Stimulated activated CD8-positive, alpha-beta memory T cell treated with anti-CD3 and anti-CD28 coated beads, Interleukin-15, amount 100 ng/mL, for 1 hour (primary cell): ENCODE measurements at regions not wholly inside any gene's neighbourhood (a gene's known extent, or its start where the extent isn't known, plus 50 kb on each side); places are given as distances from the start of the nearest gene placed in this dataset.
"Not testable (repeated sequence)": the region's sequence is repeated elsewhere in the genome, so short reads cannot be mapped to it uniquely, and the experiment has no call there.

Experiments used
- DNase-seq: peaks from one replicate; pipeline ENCODE4 v3.0.0-alpha.2; 2020; ENCODE audit warnings: low read depth

DNA sequence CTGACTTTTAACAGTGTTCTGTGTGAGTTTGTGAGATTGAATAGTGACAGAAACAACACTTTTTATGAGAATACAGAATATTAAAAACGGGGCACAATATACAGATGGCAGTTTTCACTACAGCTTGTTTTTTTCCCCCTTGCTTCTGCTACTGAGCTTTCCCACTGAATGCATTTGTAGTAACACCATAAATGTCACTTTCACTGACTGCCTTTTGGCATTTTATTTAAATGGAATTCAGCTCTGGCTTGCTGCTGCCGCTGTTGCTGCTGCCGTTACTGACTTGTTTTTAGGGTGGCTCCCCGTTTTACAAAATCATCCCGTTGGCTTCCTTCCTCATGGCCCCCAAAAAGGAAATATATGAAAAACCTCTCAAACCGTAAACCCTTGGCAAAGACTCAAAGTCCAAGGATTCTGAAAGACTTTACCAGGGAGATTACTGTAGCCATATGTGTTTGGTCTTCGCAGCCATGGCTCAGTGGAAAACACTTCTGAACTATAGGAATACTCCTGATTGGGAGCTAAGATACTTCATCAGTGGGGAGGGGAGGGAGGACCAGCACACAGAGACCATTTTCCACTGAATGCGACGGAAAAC is 151.0 kb downstream of the NUF2 start:
- DNase-seq: no peak

DNA sequence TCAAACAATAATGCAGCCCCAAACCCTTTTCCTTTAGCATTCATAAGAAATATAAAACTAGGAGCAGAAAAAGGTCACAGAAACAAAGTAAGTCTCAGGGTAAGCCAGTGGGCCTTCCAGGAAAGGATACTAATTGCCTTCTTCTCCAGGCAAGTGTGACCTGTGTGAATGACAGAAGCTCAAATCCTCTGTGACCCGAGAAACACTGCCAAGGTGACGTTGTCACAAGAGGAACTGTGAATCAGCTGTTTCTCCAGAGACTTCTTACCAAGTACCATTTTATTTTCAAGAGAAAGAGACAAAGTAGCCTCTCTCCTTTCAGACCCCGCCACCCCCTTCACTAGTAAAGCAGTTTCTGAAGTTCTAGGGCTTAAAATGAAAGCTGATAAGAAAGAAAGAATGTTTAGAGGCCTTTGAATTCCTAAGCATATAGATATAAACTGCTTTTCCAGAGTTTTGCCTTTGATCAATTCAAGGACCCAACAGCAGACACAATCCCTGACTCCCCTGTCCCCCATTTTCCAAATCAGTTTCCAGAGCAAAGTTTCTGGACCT is 155.6 kb downstream of the NUF2 start:
- DNase-seq: no peak

DNA sequence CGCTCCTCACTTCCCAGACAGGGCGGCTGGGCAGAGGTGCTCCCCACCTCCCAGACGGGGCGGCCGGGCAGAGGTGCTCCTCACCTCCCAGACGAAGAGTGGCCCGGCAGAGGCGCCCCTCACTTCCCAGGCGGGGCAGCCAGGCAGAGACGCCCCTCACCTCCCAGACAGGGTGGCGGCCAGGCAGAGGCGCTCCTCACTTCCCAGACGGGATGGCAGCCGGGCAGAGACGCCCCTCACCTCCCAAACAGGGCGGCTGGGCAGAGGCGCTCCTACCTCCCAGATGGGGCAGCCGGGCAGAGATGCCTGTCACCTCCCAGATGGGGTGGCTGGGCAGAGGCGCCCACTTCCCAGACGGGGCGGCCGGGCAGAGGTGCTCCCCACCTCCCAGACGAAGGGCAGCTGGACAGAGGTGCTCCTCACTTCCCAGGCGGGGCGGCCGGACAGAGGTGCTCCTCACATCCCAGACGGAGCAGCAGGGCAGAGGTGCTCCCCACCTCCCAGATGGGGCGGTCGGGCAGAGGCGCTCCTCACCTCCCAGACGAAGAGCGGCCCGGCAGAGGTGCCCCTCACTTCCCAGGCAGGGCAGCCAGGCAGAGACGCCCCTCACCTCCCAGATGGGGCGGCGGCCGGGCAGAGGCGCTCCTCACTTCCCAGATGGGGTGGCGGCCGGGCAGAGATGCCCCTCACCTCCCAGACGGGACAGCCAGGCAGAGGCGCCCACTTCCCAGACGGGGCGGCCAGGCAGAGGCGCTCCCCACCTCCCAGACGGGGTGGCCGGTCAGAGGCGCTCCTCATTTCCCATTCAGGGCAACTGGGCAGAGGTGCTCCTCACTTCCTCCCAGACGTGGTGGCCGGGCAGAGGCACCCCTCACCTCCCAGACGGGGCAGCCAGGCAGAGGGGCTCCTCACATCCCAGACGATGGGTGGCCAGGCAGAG is 176.9 kb downstream of the NUF2 start:
- not testable (repeated sequence) for DNase-seq

DNA sequence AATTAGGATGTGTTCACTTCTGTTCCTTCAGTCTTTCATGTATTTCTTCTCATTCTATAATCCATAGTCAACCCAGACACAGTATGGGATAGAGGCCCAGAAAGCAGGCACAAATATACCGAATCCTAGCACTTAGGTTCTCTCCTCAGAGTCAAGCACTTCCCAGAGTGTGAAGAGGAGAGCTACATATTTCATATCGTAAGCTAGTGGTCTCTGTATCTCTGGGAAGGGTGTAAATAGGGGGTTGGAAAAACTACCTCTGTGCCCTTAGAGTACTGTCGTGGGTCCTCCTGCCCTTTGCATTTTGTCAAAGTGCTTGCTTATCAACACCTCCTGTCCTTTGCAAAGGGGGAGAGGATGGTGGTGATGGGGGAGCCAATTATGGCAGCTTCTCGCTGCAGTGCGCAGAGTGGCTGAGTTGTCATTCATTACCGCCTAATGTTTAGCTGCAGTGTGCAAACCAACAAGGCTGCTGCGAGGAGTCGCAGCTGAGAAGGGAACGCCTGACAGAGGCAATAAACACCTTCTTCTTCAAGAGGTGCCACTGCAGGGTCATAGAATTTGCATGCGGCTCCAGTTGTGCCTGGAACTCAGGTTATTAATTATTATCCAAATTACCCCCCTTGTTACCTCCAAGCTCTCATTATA is 182.7 kb downstream of the NUF2 start:
- DNase-seq: no peak

DNA sequence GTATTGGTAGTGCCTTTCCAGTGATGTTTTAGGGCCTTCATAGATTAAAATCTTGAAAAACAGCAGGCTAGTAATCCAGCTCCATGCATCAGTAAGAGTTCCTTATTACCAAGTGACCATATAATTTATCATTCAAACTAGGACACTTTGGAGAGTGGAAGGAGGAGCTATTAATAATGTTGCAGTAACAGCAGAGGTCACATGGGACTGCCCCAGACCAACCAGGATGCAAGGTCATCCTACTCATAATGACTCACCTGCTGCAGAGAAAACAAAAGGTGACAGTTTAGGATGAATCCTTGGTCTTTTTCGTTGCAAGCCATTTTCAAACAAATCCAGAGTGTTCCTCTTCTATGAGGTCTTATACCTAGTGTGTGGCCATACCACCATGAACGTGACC is 187.4 kb downstream of the NUF2 start:
- no peak for DNase-seq

DNA sequence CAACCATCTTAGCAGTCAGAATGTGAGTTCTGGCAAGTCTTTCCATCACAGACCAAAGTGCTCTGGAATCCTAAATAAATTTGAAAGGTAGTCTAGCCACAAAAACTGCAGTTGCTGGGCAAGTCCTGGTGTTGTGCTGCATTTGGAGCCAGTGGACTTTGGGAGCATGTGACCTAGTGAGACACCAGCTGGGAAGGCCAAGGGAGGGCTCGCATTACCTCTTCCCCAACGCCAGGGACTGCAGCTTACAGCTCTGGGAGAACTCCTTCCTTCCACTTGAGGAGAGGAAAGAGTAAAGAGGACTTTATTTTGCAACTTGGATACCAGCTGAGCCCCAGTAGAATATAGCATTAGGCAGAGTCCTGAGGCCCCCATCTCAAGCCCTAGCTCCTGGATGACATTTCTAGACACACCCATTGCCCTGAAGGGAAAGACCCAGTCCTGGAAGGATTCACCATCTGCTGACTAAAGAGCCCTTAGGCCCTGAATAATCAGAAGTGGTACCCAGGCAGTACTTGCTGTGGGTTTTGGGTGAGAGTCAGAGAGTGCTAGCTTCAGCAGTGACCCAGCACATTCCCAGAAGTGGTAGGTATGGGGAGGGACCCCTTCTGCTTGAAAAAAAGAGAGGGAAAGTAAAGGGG is 190.7 kb downstream of the NUF2 start:
- DNase-seq: no peak

DNA sequence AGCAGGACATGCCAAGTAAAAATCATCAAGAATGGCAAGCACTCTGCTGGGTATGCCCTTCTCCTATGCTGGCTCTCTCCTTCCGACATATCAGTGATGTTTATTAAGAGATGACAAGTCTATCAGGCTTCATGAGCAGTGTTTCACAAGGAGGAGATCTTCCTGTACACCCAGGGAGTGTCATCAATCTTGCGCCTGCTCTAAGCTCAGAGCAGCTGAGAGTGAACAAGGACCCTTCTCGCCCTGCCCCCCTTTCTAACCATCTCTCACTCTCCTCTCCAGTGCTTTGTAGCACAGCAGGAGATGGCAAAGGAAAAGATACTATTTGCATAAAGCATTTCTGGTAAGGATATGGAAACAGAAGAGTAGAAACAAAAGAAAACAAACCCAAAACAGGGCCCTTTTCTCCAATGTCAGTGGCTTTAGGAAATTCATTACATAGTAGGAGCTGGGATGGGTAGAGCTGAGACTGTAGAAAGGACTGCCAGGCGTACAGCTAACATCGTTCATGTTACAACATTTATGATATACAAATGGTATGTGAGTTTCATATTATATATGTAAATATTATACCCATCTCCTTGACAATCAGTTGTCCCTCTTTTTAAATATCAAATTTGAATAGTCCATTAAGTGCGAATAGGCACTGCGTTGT is 201.7 kb downstream of the NUF2 start:
- DNase-seq: no peak

DNA sequence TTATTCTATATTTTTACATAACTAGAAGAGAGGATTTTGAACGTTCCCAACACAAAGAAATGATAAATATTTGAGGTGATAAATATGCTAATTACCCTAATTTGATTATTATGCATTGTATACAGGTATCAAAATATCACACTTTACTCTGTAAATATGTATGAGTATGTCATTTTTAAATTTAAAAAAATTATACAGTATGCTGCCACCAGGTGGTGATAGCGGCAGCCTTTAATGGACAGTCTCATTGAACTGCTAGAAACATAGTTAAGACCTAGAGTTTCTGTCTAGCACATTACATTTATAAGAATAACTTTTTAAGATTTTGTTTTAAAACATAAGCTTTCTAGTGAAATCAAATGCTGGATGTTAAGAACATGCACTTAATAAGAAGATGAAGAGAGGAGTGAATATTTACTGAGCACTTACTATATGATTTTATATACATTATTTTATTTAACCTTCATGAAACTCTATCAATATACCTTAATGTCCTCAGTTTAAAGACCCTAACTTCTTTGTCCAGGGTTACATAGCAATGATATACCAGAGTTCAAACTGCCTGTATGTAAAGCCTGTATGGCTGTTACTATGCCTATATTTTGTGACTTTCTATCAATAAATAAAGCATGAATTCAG is 207.1 kb downstream of the NUF2 start:
- DNase-seq: no peak

DNA sequence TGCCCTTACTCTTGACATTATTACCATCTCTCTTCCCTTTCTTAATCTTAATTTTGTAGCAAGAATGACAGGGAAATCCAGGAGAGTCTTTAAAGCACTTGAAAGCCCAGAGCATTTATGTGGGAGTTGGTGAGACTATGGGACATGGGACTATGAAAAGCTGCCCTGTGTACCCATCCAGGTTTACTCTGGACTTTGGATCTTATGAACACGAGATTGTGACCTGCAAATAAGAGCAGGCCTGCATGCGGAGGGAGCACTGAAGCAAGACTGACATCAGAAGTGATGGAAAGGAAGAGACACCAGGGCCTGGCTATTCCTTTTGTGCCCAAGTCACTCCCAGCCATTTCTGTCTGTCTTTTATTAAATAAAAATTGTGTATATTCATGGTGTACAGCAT is 209.6 kb downstream of the NUF2 start:
- no peak for DNase-seq

DNA sequence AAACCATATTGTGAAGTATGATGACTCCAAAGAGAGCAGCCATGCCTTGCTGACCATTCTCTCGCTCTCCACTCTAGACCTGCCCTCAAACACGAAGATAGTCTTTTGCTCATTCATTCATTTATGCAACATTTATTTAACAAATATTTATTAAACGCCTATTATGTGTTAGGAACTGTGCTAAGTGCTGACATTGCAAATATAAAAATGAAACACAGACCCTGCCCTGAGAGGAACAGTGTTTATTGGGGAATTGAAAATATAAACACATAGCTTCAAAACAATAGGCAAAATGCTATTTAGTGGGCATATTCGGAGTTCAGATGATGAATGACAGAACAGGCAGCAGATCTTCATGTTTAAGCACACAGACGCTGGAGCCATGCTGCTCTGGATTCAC is 213.6 kb downstream of the NUF2 start:
- DNase-seq: no peak

DNA sequence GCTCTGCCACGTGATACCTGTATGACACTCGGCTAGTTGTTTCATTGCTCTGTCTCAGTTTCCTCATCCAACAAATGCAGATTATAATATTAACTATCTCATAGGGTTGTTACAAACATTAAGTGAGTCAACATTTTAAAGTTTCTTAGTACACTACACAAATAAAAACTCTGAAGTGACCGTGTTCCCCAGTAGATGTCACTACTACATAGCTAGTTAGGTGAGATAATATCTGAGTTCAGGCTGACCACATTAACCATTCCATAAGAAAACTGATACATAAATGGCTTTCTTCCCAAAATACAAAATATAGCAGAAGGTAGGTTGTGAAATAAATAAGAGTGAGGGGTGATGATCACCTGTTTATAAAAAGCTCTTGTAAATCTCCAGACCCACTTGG is 214.1 kb downstream of the NUF2 start:
- no peak for DNase-seq

DNA sequence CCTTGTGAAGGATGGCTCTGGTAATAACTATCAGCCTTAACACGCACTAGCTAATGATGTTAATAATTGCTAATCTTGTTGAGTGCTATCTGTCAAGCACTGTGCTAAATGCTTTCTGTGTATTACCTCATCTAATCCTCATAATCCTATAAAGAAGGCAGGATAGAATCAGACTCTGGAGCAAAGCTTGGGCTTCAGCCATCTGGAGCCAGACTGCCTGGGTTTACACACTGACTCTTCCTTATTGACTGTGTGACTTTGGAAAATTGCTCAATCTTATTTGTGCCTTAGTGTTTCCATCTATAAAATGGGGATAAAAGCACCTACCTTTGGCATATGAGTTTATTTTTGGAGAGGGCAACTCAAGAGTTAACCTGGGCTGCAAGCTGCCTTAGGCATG is 216.1 kb downstream of the NUF2 start:
- no peak for DNase-seq

DNA sequence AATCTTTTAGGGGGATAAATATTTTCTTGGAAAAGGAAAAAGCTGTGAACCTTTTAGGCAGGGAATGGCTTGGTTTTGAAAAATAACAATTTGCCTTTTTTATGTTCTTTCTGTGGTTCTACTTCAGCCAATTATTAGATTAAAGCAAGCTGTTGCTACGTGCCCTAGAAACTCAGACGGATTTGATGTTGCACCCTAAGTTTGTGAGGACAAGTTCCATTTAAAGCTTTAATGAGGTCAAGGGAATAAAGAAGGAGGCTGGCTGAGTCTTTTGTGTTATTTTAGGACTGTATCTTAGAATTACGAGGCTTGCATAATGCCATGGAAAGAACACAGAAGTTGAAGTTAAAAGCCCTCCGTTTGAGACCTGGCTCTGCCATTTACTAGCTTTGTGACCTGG is 216.9 kb downstream of the NUF2 start:
- DNase-seq: no peak

DNA sequence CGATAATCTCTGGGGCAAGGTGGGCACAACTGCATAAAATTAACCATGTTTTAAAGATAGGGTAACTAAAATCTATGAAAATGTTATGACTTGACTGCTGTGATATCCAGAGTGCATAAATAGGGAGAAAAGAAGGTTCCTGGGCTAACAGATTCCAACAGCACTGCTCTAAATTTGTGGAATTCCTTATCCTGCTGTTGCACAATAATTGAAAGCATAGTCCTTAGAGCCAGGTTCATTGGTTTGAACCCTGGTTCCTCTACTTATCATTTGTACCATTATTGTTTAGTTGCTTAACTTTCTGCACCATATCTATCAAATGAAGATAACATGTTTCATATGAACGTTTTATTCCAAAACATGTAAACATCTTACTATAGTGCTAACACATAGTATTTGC is 219.0 kb downstream of the NUF2 start:
- no peak for DNase-seq

DNA sequence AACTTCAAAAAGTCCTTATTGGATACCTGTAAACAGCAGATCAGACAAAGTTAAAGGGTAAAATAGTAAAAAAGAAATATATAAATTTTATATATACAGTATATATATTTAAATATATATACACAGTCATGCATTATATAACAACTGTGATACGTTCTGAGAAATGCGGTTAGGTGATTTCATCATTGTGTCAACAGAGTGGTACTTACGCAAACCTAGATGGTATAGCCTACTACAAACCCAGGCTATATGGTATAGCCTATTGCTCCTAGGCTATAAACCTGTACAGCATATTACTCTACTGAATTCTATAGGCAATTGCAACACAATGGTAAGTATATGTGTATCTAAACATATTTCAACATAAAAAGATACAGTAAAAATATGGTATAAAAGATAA is 222.7 kb downstream of the NUF2 start:
- no peak for DNase-seq

DNA sequence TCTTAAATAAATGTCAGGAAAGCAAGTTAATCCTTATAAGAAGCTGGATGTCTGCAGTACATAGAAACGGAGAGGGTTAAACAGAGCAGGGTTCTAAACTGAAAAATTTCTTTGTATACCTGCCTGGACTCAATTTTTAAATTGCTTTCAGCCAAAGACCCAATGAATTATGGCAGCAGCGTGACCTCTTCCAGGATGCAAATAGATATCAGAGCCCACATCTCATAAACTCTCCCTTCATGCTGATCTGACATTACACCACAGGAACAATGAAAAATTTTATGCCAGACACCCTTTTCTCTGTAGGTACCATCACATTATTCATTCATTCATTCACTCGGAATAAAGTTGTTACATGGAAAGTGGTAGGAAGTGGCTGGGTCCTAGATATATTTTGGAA is 236.4 kb downstream of the NUF2 start:
- DNase-seq: no peak

DNA sequence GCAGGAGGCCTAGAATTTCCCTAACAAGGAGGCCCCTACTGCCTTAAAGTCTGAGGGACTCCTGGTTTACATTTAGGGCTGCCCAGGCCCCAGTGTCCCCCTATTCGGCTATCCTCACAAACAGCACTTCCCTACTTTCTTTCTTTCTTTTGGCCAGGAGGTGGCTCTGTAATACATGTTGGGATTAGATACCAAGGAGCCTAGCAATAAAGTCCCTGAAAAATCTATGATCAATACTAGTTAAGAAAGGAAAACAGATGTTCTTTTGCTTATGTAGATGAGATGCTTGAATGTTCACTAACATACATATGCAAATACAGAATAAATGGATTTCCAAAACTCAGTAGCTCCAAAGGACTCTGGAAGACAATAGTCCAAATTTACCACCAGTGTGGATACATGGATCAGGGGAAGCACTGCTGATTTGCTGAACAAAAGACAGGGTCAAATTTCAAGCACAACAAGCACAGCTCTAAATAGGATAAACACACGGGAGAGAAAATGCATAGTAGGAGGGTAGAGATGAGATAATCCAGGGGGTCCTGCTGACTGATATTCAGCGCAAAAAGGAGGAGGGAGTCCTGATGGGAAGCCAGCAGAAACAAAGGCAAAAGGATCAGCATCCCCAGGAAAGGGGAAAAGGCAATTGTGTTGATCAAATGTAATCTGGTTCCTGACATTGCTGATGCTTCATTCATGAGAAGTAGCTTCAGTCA is 240.0 kb downstream of the NUF2 start:
- DNase-seq: no peak

DNA sequence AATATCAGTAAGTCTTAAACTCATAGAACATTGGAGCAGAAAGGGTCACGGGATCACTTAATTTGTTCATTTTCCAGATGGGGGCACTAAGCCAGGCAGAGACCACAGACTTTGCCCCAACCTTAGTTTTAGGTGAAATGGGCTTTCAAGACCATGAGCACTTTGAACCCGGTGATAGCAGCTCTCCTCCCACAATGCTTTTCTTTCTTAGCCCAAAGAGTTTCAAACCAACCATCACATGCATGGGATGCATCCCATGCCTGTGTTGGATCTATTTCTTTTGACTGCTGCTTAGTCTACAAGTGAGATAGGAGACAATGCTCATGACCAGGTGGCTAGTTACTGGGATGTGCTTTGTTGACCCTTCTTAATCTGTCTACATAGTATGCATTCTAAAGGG is 240.6 kb downstream of the NUF2 start:
- DNase-seq: no peak

DNA sequence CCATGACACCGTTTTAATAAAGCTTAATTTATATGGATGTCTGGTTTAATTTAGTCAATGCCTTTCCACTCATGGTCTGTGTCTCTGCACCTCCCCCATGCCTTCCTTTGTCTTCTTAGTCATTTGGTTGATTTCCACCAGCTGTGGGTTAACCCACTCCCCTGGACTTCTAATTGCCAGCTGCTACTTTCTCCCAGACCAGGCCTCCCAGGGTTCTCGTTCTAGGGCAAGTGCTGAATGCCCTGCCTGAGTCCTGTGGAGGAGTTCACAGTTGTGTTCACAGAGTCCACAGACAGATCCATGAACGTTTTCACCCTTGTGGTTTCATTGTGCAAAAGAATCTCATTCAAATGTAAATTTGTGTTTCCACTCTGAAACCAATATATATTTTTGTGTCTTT is 243.4 kb downstream of the NUF2 start:
- DNase-seq: no peak

DNA sequence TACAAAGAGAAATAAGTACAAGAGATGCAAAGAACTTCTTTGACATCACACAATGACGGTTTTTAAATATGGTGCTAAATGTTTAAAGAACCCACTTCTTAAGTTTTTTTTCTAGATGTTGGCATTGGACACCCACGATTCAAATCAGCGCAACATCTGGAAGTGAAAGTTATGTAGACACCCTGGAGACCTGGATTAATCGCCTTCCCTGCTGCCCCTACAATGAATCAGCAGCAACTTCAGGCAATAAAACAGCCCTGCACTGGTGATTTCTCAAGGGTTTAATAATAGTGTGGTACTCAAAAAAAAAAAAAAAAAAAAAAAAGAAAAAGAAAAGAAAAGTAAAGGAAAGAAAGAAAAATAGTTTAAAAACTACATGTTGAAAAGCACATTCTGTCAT is 248.3 kb downstream of the NUF2 start:
- DNase-seq: no peak

DNA sequence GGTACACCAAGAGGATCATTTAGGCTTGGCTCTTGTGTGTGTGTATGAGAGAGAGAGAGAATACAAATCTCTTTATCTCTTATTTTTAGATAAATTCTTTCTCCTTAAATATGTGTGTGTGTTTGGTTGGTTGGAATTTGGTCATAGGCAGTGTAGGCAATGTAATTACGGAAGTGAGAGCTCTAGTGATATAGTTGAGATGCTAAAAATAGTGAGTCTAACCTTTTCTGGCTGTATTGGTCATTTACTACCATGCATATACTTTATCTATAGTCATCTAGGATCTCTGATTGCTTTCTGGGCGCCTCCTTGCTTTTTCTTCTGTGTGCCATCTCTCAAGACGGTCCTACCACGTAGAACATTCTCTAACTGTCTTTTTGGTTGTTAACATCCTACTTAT is 250.2 kb downstream of the NUF2 start:
- DNase-seq: no peak
